ENCODE measurements at regions not wholly inside any gene's neighbourhood (a gene's known extent, or its start where the extent isn't known, plus 50 kb on each side); places are given as distances from the start of the nearest gene placed in this dataset.
"Not testable (repeated sequence)": the region's sequence is repeated elsewhere in the genome, so short reads cannot be mapped to it uniquely, and the experiment has no call there.

- not testable (repeated sequence) for H3K27me3 ChIP-seq (ENCODE audit: insufficient read depth, low read length); H3K36me3 Mint-ChIP-seq (ENCODE audit: low read depth, unreplicated experiment); H3K4me2 ChIP-seq (ENCODE audit: low read length); H2AFZ ChIP-seq (ENCODE audit: low read depth, low read length); H3K4me1 Mint-ChIP-seq (ENCODE audit: low read depth, unreplicated experiment); H4K20me1 ChIP-seq (ENCODE audit: insufficient read depth, low read length); H3K9me3 Mint-ChIP-seq (ENCODE audit: unreplicated experiment); H3K4me3 Mint-ChIP-seq (ENCODE audit: unreplicated experiment); H3K79me2 ChIP-seq (ENCODE audit: insufficient read depth, low read length); H3K36me3 ChIP-seq (ENCODE audit: insufficient read depth, low read length); H3K27ac Mint-ChIP-seq (ENCODE audit: unreplicated experiment); H3K9me3 ChIP-seq (ENCODE audit: insufficient read depth, low read depth, low read length); H3K4me1 ChIP-seq (ENCODE audit: insufficient read depth, low read length); H3K4me3 ChIP-seq (ENCODE audit: insufficient read depth, low read depth, low read length); H3K27me3 Mint-ChIP-seq (ENCODE audit: low read depth, unreplicated experiment); DNase-seq (ENCODE audit: low read depth); FAIRE-seq; H3K27ac ChIP-seq (ENCODE audit: low read depth, low read length); H3K9ac ChIP-seq (ENCODE audit: low read length)
These were observed 51.9 kb downstream of the DIPK2A start for GRCh38 chr3:144023543-144023942.

DNA sequence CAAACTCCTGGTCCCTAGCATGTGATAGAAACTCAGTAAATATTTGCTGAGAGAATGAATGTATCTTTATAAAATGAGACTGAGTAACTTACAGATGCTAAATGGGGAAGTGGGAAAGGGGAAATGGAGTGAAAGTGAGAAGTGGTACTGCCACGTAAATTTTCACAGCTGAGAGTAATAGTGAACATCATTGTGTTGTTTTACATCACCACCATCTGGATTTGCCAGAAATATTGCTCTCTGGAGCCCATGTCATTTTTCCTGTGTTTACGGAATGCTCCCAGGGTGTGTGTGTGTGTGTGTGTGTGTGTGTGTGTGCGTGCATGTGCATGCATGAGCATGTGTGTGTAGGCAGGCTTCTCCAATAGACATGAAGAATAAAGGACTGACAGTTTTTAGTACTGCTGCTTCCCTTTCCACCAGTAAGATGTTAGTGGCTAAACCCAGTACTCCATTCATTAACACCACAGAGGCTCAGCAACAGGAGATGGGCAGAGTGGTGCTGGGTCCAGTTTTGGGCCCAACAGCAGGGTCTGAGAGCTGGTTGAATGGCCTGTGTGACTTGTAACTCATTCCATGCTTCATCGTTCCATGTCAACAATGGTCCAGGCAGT, 57.3 kb downstream of the DIPK2A start:
- Mint-ChIP-seq H3K9me3 (ENCODE audit: unreplicated experiment) (peaks cover 3% of the 10 kb centered on the region), H3K36me3 (ENCODE audit: low read depth, unreplicated experiment) (peaks cover 4% of the 10 kb centered on the region), H3K4me1 (ENCODE audit: low read depth, unreplicated experiment) (no peaks in the 10 kb centered on the region), H3K4me3 (ENCODE audit: unreplicated experiment) (no peak overlapping the region), H3K27ac (ENCODE audit: unreplicated experiment) (no peak overlapping the region), H3K27me3 (ENCODE audit: low read depth, unreplicated experiment) (no peaks in the 10 kb centered on the region)
- no peaks in the 10 kb centered on the region for H3K9me3 ChIP-seq (ENCODE audit: insufficient read depth, low read depth, low read length)
- H4K20me1 ChIP-seq (ENCODE audit: insufficient read depth, low read length) = no peaks in the 10 kb centered on the region
- H3K4me3 ChIP-seq (ENCODE audit: insufficient read depth, low read depth, low read length) = no peak overlapping the region
- H3K27ac ChIP-seq (ENCODE audit: low read depth, low read length) = no peak overlapping the region
- TF ChIP-seq CTCF (IDR thresholded peaks at IDR 0.05; ENCODE audit: insufficient read depth, low read depth, low read length) = no peak
- TF ChIP-seq EZH2 (IDR thresholded peaks at IDR 0.05; ENCODE audit: insufficient read depth, low read length) = no peak
- H3K36me3 ChIP-seq (ENCODE audit: insufficient read depth, low read length) = no peaks in the 10 kb centered on the region
- no peaks in the 10 kb centered on the region for H3K27me3 ChIP-seq (ENCODE audit: insufficient read depth, low read length)
- no peak overlapping the region for H3K4me2 ChIP-seq (ENCODE audit: low read length)
- no peak overlapping the region for H3K9ac ChIP-seq (ENCODE audit: low read length)
- no peaks in the 10 kb centered on the region for H3K79me2 ChIP-seq (ENCODE audit: insufficient read depth, low read length)
- no peak for FAIRE-seq
- H2AFZ ChIP-seq (ENCODE audit: low read depth, low read length) = no peak overlapping the region
- H3K4me1 ChIP-seq (ENCODE audit: insufficient read depth, low read length) = no peaks in the 10 kb centered on the region
- no peak for DNase-seq (ENCODE audit: low read depth)

- no peak overlapping the region for H3K9ac ChIP-seq (ENCODE audit: low read length)
- no peaks in the 10 kb centered on the region for H4K20me1 ChIP-seq (ENCODE audit: insufficient read depth, low read length)
- H3K4me1 Mint-ChIP-seq (ENCODE audit: low read depth, unreplicated experiment) = no peaks in the 10 kb centered on the region
- no peak for DNase-seq (ENCODE audit: low read depth)
- no peaks in the 10 kb centered on the region for H3K9me3 ChIP-seq (ENCODE audit: insufficient read depth, low read depth, low read length)
- H3K36me3 Mint-ChIP-seq (ENCODE audit: low read depth, unreplicated experiment) = no peaks in the 10 kb centered on the region
- no peak overlapping the region for H3K4me2 ChIP-seq (ENCODE audit: low read length)
- H3K27me3 ChIP-seq (ENCODE audit: insufficient read depth, low read length) = no peaks in the 10 kb centered on the region
- no peak overlapping the region for H3K4me3 Mint-ChIP-seq (ENCODE audit: unreplicated experiment)
- H2AFZ ChIP-seq (ENCODE audit: low read depth, low read length) = no peak overlapping the region
- TF ChIP-seq EZH2 (IDR thresholded peaks at IDR 0.05; ENCODE audit: insufficient read depth, low read length) (no peak), CTCF (IDR thresholded peaks at IDR 0.05; ENCODE audit: insufficient read depth, low read depth, low read length) (no peak)
- no peak overlapping the region for H3K27ac Mint-ChIP-seq (ENCODE audit: unreplicated experiment)
- H3K9me3 Mint-ChIP-seq (ENCODE audit: unreplicated experiment) = peaks cover 3% of the 10 kb centered on the region
- H3K4me1 ChIP-seq (ENCODE audit: insufficient read depth, low read length) = no peaks in the 10 kb centered on the region
- H3K4me3 ChIP-seq (ENCODE audit: insufficient read depth, low read depth, low read length) = no peak overlapping the region
- H3K36me3 ChIP-seq (ENCODE audit: insufficient read depth, low read length) = no peaks in the 10 kb centered on the region
- no peak for FAIRE-seq
- H3K79me2 ChIP-seq (ENCODE audit: insufficient read depth, low read length) = no peaks in the 10 kb centered on the region
- H3K27ac ChIP-seq (ENCODE audit: low read depth, low read length) = no peak overlapping the region
- H3K27me3 Mint-ChIP-seq (ENCODE audit: low read depth, unreplicated experiment) = no peaks in the 10 kb centered on the region
These were observed 58.1 kb downstream of the DIPK2A start for GRCh38 chr3:144029769-144030168.

All from astrocyte (in vitro differentiated cells and primary cell).